T-cell (primary cell): ENCODE measurements at regions not wholly inside any gene's neighbourhood (a gene's known extent, or its start where the extent isn't known, plus 50 kb on each side); places are given as distances from the start of the nearest gene placed in this dataset.

Source experiments
- ATAC-seq, 4 experiments: fragments of 200-7000 bp in 3 of 4; fragments of 150-1000 bp in 1 of 4; cut with Tn5 transposase; replicated peaks in 1 of 4; 1 replicate in 3 of 4; 2 replicates in 1 of 4; pipeline ENCODE4 v1.10.0; 2021; ENCODE audit warnings: moderate library complexity in 3 of 4, mild to moderate bottlenecking in 2 of 4, moderate number of reproducible peaks in 1 of 4
- CTCF ChIA-PET, 2 donors: fragments of 300-600 bp; sonication (Branson Sonifier 250); formaldehyde crosslinking; loops; one replicate each; lab custom pipeline; 2022; ENCODE audit warnings: antibody characterized with exemption in 2 of 2; lab: Charles Lee
- POLR2A ChIA-PET, 2 donors: fragments of 300-600 bp; sonication (Branson Sonifier 250); formaldehyde crosslinking; loops; one replicate each; lab custom pipeline; 2022; ENCODE audit warnings: antibody characterized with exemption in 2 of 2; lab: Charles Lee
- DNase-seq, 35 experiments: peaks; one replicate each; pipeline versions ENCODE4 v3.0.0 to v3.0.0-alpha.2; 2013 to 2023
- H3K27ac ChIP-seq: one replicate; pipeline ENCODE4 v1.5.1; 2013; ENCODE audit warnings: low read length
- H3K27me3 ChIP-seq, 2 experiments: replicated peaks in 1 of 2; 1 replicate in 1 of 2; 2 replicates in 1 of 2; pipeline versions ENCODE4 v1.6.1 to v1.7.0; 2013; ENCODE audit warnings: low read length in 1 of 2, mixed read lengths in 1 of 2; ENCODE audit not compliant: control insufficient read depth in 2 of 2, insufficient read depth in 2 of 2; ENCODE audit errors: extremely low read depth in 1 of 2
- H3K36me3 ChIP-seq, 2 donors: 1 replicate in 1 of 2; 2 replicates in 1 of 2; pipeline versions ENCODE4 v1.6.1 to v1.7.0; 2013; ENCODE audit warnings: low read length in 1 of 2; ENCODE audit not compliant: control insufficient read depth in 2 of 2, insufficient read depth in 1 of 2; ENCODE audit errors: extremely low read depth in 1 of 2
- H3K4me1 ChIP-seq, 2 experiments: 1 replicate in 1 of 2; 2 replicates in 1 of 2; pipeline versions ENCODE4 v1.6.1 to v1.7.0; 2013; ENCODE audit warnings: low read length in 2 of 2, mixed read lengths in 1 of 2; ENCODE audit not compliant: insufficient read depth in 2 of 2, control insufficient read depth in 1 of 2; ENCODE audit errors: extremely low read depth in 1 of 2
- H3K4me3 ChIP-seq, 2 donors: 1 replicate in 1 of 2; 2 replicates in 1 of 2; pipeline versions ENCODE4 v1.5.1 to v1.7.0; 2013; ENCODE audit warnings: mild to moderate bottlenecking in 2 of 2, low read length in 1 of 2, moderate library complexity in 1 of 2; ENCODE audit not compliant: control insufficient read depth in 1 of 2; ENCODE audit errors: extremely low read depth in 1 of 2
- H3K9me3 ChIP-seq: 2 replicates; pipeline ENCODE4 v1.7.0; 2013
- H3K27ac Mint-ChIP-seq, 2 donors: one replicate each; pipeline ENCODE4 v1.8.0; 2020 to 2021; ENCODE audit warnings: mild to moderate bottlenecking in 2 of 2, mixed read lengths in 2 of 2
- H3K27me3 Mint-ChIP-seq, 2 donors: one replicate each; pipeline ENCODE4 v1.8.0; 2021 to 2022; ENCODE audit warnings: mixed read lengths in 2 of 2
- H3K36me3 Mint-ChIP-seq: one replicate; pipeline ENCODE4 v1.8.0; 2021; ENCODE audit warnings: mixed read lengths
- H3K4me1 Mint-ChIP-seq, 3 donors: one replicate each; pipeline ENCODE4 v1.8.0; 2020 to 2022; ENCODE audit warnings: mixed read lengths in 3 of 3, mild to moderate bottlenecking in 1 of 3
- H3K4me3 Mint-ChIP-seq, 3 donors: one replicate each; pipeline ENCODE4 v1.8.0; 2020 to 2022; ENCODE audit warnings: mild to moderate bottlenecking in 3 of 3, mixed read lengths in 3 of 3, moderate library complexity in 3 of 3
- H3K9me3 Mint-ChIP-seq, 3 donors: one replicate each; pipeline ENCODE4 v1.8.0; 2020 to 2022; ENCODE audit warnings: mixed read lengths in 3 of 3
- WGBS: methylation state at CpG from one replicate; pipeline ENCODE4 v1.1.5; 2013; ENCODE audit warnings: missing lambda C conversion rate; ENCODE audit not compliant: insufficient coverage; 5-methylcytosine and 5-hydroxymethylcytosine counted together

GRCh38 chr6:106869203-106869602, 105.3 kb downstream of the CD24 start:
- POLR2A ChIA-PET, result no interaction called here
- 81% methylated on average over 2 of the region's 5 CpGs for WGBS
- no peak overlapping the region for H3K4me3 ChIP-seq
- Mint-ChIP-seq H3K4me3 (no peak overlapping the region), H3K4me1 (no peaks in the 10 kb centered on the region), H3K27me3 (peaks cover 0 to 7% of the 10 kb centered on the region in 2 donors), H3K9me3 (no peaks in the 10 kb centered on the region), H3K27ac (no peak overlapping the region), H3K36me3 (no peaks in the 10 kb centered on the region)
- H3K36me3 ChIP-seq, result no peaks in the 10 kb centered on the region
- H3K4me1 ChIP-seq, result no peaks in the 10 kb centered on the region
- no peak overlapping the region for H3K27ac ChIP-seq
- CTCF ChIA-PET, result no interaction called here
- H3K27me3 ChIP-seq, result peaks cover 0 to 2% of the 10 kb centered on the region in 2 experiments
- no peaks in the 10 kb centered on the region for H3K9me3 ChIP-seq
- DNase-seq (no peak), ATAC-seq (no peak)

GRCh38 chr6:106866875-106867658, 107.5 kb downstream of the CD24 start:
- Mint-ChIP-seq H3K4me1 (no peaks in the 10 kb centered on the region), H3K27me3 (peaks cover 0 to 7% of the 10 kb centered on the region in 2 donors), H3K4me3 (no peak overlapping the region), H3K27ac (no peak overlapping the region), H3K36me3 (no peaks in the 10 kb centered on the region), H3K9me3 (peaks cover 6% of the 10 kb centered on the region in 3 donors)
- Histone ChIP-seq H3K4me3 (no peak overlapping the region), H3K27me3 (peaks cover 0 to 11% of the 10 kb centered on the region in 2 experiments), H3K4me1 (no peaks in the 10 kb centered on the region), H3K36me3 (no peaks in the 10 kb centered on the region), H3K27ac (no peak overlapping the region), H3K9me3 (no peaks in the 10 kb centered on the region)
- 91% methylated on average over 9 of the region's 15 CpGs for WGBS
- DNase-seq, result no peak
- ATAC-seq, result no peak
- ChIA-PET CTCF (no interaction called here), POLR2A (no interaction called here)

DNA sequence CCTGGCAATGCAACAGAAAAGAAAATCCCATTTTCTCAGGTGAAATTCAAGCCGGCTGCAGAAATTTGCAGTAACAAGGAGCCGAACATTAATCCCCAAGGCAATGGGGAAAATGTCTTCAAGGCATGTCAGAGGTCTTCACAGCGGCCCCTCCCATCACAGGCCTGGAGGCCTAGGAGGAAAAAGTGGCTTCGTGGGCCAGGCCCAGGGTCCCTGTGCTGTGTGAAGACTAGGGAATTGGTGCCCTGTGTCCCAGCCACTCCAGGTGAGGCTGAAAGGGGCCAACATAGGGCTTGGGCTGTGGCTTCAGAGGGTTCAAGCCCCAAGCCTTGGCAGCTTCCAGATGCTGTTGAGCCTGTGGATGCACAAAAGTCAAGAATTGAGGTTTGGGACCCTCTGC, 111.7 kb downstream of the CD24 start:
- no peak overlapping the region for H3K27ac Mint-ChIP-seq
- peaks cover 6 to 12% (median 6%) of the 10 kb centered on the region in 3 donors for H3K9me3 Mint-ChIP-seq
- DNase-seq, result no peak
- 92% methylated on average over 2 of the region's 4 CpGs for whole genome bisulfite sequencing
- Histone ChIP-seq H3K27ac (no peak overlapping the region), H3K4me1 (no peaks in the 10 kb centered on the region), H3K9me3 (no peaks in the 10 kb centered on the region), H3K36me3 (no peaks in the 10 kb centered on the region), H3K4me3 (no peak overlapping the region), H3K27me3 (peaks cover 0 to 15% of the 10 kb centered on the region in 2 experiments)
- H3K4me3 Mint-ChIP-seq, result no peak overlapping the region
- no peak for ATAC-seq
- H3K36me3 Mint-ChIP-seq, result no peaks in the 10 kb centered on the region
- peaks cover 0 to 3% of the 10 kb centered on the region in 2 donors for H3K27me3 Mint-ChIP-seq
- ChIA-PET CTCF (no interaction called here), POLR2A (no interaction called here)
- H3K4me1 Mint-ChIP-seq, result no peaks in the 10 kb centered on the region

GRCh38 chr6:106860940-106861339, 113.6 kb downstream of the CD24 start:
- Histone ChIP-seq H3K27me3 (peaks cover 0 to 15% of the 10 kb centered on the region in 2 experiments), H3K27ac (no peak overlapping the region), H3K9me3 (no peaks in the 10 kb centered on the region), H3K4me3 (no peak overlapping the region), H3K36me3 (no peaks in the 10 kb centered on the region), H3K4me1 (no peaks in the 10 kb centered on the region)
- Mint-ChIP-seq H3K9me3 (peaks cover 6 to 12% (median 6%) of the 10 kb centered on the region in 3 donors), H3K27ac (no peak overlapping the region), H3K36me3 (no peaks in the 10 kb centered on the region), H3K27me3 (peaks cover 0 to 3% of the 10 kb centered on the region in 2 donors), H3K4me3 (no peak overlapping the region), H3K4me1 (no peaks in the 10 kb centered on the region)
- DNase-seq (no peak), ATAC-seq (no peak)
- POLR2A ChIA-PET, result no interaction called here
- WGBS, result 86% methylated on average over 3 of the region's 4 CpGs
- CTCF ChIA-PET, result no interaction called here

GRCh38 chr6:106858653-106859092, 115.9 kb downstream of the CD24 start:
- no peaks in the 10 kb centered on the region for H3K4me1 ChIP-seq

GRCh38 chr6:106857771-106858652, 116.5 kb downstream of the CD24 start:
- no peaks in the 10 kb centered on the region for H3K4me1 Mint-ChIP-seq
- no peak for ATAC-seq
- H3K27me3 Mint-ChIP-seq, result peaks cover 2 to 5% of the 10 kb centered on the region in 2 donors
- H3K36me3 Mint-ChIP-seq, result no peaks in the 10 kb centered on the region
- H3K4me1 ChIP-seq, result no peaks in the 10 kb centered on the region
- no peak overlapping the region for H3K4me3 Mint-ChIP-seq
- H3K9me3 Mint-ChIP-seq, result peaks cover 6 to 12% (median 6%) of the 10 kb centered on the region in 3 donors
- no peak overlapping the region for H3K27ac ChIP-seq
- POLR2A ChIA-PET, result no interaction called here
- H3K27ac Mint-ChIP-seq, result no peak overlapping the region
- peaks cover 0 to 12% of the 10 kb centered on the region in 2 experiments for H3K27me3 ChIP-seq
- DNase-seq, result no peak
- 83% methylated on average over 3 of the region's 9 CpGs for WGBS
- H3K36me3 ChIP-seq, result no peaks in the 10 kb centered on the region
- CTCF ChIA-PET, result no interaction called here
- no peaks in the 10 kb centered on the region for H3K9me3 ChIP-seq
- H3K4me3 ChIP-seq, result no peak overlapping the region

More at GRCh38 chr6:106858653-106859092, 115.9 kb downstream of the CD24 start:
- H3K36me3 ChIP-seq, result no peaks in the 10 kb centered on the region
- ATAC-seq, result no peak
- H3K9me3 Mint-ChIP-seq, result peaks cover 6 to 12% (median 6%) of the 10 kb centered on the region in 3 donors
- H3K27ac Mint-ChIP-seq, result no peak overlapping the region
- no peaks in the 10 kb centered on the region for H3K36me3 Mint-ChIP-seq
- CTCF ChIA-PET, result no interaction called here
- peaks cover 0 to 4% of the 10 kb centered on the region in 2 donors for H3K27me3 Mint-ChIP-seq
- H3K4me3 Mint-ChIP-seq, result no peak overlapping the region
- no peak for DNase-seq
- no peaks in the 10 kb centered on the region for H3K4me1 Mint-ChIP-seq
- peaks cover 0 to 10% of the 10 kb centered on the region in 2 experiments for H3K27me3 ChIP-seq
- POLR2A ChIA-PET, result no interaction called here
- H3K27ac ChIP-seq, result no peak overlapping the region
- H3K4me3 ChIP-seq, result no peak overlapping the region
- no peaks in the 10 kb centered on the region for H3K9me3 ChIP-seq
- 39% methylated on average over 2 of the region's 3 CpGs for WGBS
